CD14-positive monocyte (primary cell): ENCODE measurements at regions not wholly inside any gene's neighbourhood (a gene's known extent, or its start where the extent isn't known, plus 50 kb on each side); places are given as distances from the start of the nearest gene placed in this dataset.

ENCODE experiments used
- DNase-seq, 3 donors: peaks; one replicate each; pipeline ENCODE4 v3.0.0-alpha.2; 2011 to 2022
- H2AFZ ChIP-seq: 2 replicates; pipeline ENCODE4 v1.6.0; 2012; ENCODE audit warnings: mild to moderate bottlenecking, low read depth, low read length, inconsistent platforms; ENCODE audit not compliant: insufficient read depth, poor library complexity, severe bottlenecking
- H3K27ac ChIP-seq, 2 donors: 1 replicate in 1 of 2; 2 replicates in 1 of 2; pipeline ENCODE4 v1.5.1; 2012 to 2013; ENCODE audit warnings: low read length in 2 of 2, control low read depth in 1 of 2, inconsistent platforms in 1 of 2, low read depth in 1 of 2, mild to moderate bottlenecking in 1 of 2
- H3K27me3 ChIP-seq, 2 donors: one replicate each; pipeline versions ENCODE4 v1.6.0 to v1.6.1; 2011 to 2013; ENCODE audit warnings: low read length in 2 of 2; ENCODE audit not compliant: control insufficient read depth in 2 of 2, insufficient read depth in 2 of 2
- H3K36me3 ChIP-seq, 2 donors: replicated peaks in 1 of 2; 1 replicate in 1 of 2; 2 replicates in 1 of 2; pipeline versions ENCODE4 v1.5.1 to v1.6.1; 2012 to 2013; ENCODE audit warnings: low read length in 2 of 2, control low read depth in 1 of 2, inconsistent platforms in 1 of 2, mild to moderate bottlenecking in 1 of 2; ENCODE audit not compliant: insufficient read depth in 2 of 2, control insufficient read depth in 1 of 2
- H3K4me1 ChIP-seq, 2 donors: 1 replicate in 1 of 2; 2 replicates in 1 of 2; pipeline versions ENCODE4 v1.5.1 to v1.6.1; 2012 to 2013; ENCODE audit warnings: low read length in 2 of 2, control low read depth in 1 of 2, inconsistent platforms in 1 of 2, mild to moderate bottlenecking in 1 of 2, moderate library complexity in 1 of 2; ENCODE audit not compliant: insufficient read depth in 2 of 2, control insufficient read depth in 1 of 2
- H3K4me2 ChIP-seq: replicated peaks from 2 replicates; pipeline ENCODE3; 2012; ENCODE audit warnings: low read length, moderate library complexity, mild to moderate bottlenecking; ENCODE audit not compliant: poor library complexity, severe bottlenecking; ENCODE audit errors: extremely low read depth
- H3K4me3 ChIP-seq, 3 experiments: fragments of 200-600 bp in 1 of 3; sonication (generic) in 1 of 3; replicated peaks in 1 of 3; 1 replicate in 2 of 3; 2 replicates in 1 of 3; pipeline ENCODE4 v1.5.1; 2011 to 2013; ENCODE audit warnings: low read length in 3 of 3, mild to moderate bottlenecking in 3 of 3, control low read depth in 2 of 3, low read depth in 2 of 3, inconsistent platforms in 1 of 3, moderate library complexity in 1 of 3
- H3K79me2 ChIP-seq: 2 replicates; pipeline ENCODE4 v1.6.0; 2012; ENCODE audit warnings: mild to moderate bottlenecking, control low read depth, inconsistent platforms, low read length, moderate library complexity; ENCODE audit not compliant: insufficient read depth
- H3K9ac ChIP-seq: 2 replicates; pipeline ENCODE4 v1.6.0; 2017; ENCODE audit warnings: low read length, mild to moderate bottlenecking; ENCODE audit not compliant: insufficient read depth, poor library complexity, severe bottlenecking
- H3K9me3 ChIP-seq, 2 donors: replicated peaks in 1 of 2; 1 replicate in 1 of 2; 2 replicates in 1 of 2; pipeline versions ENCODE4 v1.5.1 to v1.6.1; 2012 to 2013; ENCODE audit warnings: low read length in 2 of 2, control low read depth in 1 of 2; ENCODE audit not compliant: control insufficient read depth in 1 of 2, insufficient read depth in 1 of 2
- H4K20me1 ChIP-seq: 2 replicates; pipeline ENCODE4 v1.6.0; 2012; ENCODE audit warnings: mild to moderate bottlenecking, low read length, control low read depth, moderate library complexity; ENCODE audit not compliant: insufficient read depth
- H3K27ac Mint-ChIP-seq, 7 donors: one replicate each; pipeline ENCODE4 v1.8.0; 2020; ENCODE audit warnings: mild to moderate bottlenecking in 7 of 7, mixed read lengths in 7 of 7, moderate library complexity in 6 of 7, inconsistent platforms in 2 of 7
- H3K27me3 Mint-ChIP-seq, 3 donors: one replicate each; pipeline ENCODE4 v1.8.0; 2021 to 2022; ENCODE audit warnings: low read depth in 3 of 3, mild to moderate bottlenecking in 3 of 3, mixed read lengths in 3 of 3, moderate library complexity in 3 of 3, inconsistent platforms in 1 of 3
- H3K36me3 Mint-ChIP-seq, 2 donors: one replicate each; pipeline ENCODE4 v1.8.0; 2020; ENCODE audit warnings: mixed read lengths in 2 of 2, inconsistent platforms in 1 of 2, mild to moderate bottlenecking in 1 of 2
- H3K4me1 Mint-ChIP-seq: one replicate; pipeline ENCODE4 v1.8.0; 2020; ENCODE audit warnings: mild to moderate bottlenecking, mixed read lengths
- H3K4me3 Mint-ChIP-seq, 2 donors: one replicate each; pipeline ENCODE4 v1.8.0; 2020; ENCODE audit warnings: mild to moderate bottlenecking in 2 of 2, mixed read lengths in 2 of 2, moderate library complexity in 1 of 2
- H3K9me3 Mint-ChIP-seq, 7 donors: one replicate each; pipeline ENCODE4 v1.8.0; 2020 to 2022; ENCODE audit warnings: mixed read lengths in 7 of 7, mild to moderate bottlenecking in 6 of 7, moderate library complexity in 6 of 7, inconsistent platforms in 2 of 7
- WGBS: methylation state at CpG from one replicate; pipeline ENCODE4 v1.1.5; 2013; ENCODE audit warnings: missing lambda C conversion rate; ENCODE audit not compliant: insufficient coverage; 5-methylcytosine and 5-hydroxymethylcytosine counted together
- intact Hi-C, 2 donors: fragments of 100-400 bp; cut with micrococcal nuclease; formaldehyde crosslinking; loops; one replicate each; pipeline versions ENCODE4 v1.15.0 to v1.15.1; 2023
- TF ChIP-seq, protein P1 (sequence below): fragments of 200-600 bp; IDR thresholded peaks from one replicate; pipeline ENCODE4 v1.8.0; 2022; ENCODE audit warnings: antibody characterized with exemption, mild to moderate bottlenecking

- no peaks in the 10 kb centered on the region for H3K36me3 Mint-ChIP-seq
These were observed 120.5 kb upstream of the NRBF2 start for GRCh38 chr10:63012623-63013022.

GRCh38 chr10:63010203-63010602 is 122.9 kb upstream of the NRBF2 start:
- TF ChIP-seq, protein P1, sequence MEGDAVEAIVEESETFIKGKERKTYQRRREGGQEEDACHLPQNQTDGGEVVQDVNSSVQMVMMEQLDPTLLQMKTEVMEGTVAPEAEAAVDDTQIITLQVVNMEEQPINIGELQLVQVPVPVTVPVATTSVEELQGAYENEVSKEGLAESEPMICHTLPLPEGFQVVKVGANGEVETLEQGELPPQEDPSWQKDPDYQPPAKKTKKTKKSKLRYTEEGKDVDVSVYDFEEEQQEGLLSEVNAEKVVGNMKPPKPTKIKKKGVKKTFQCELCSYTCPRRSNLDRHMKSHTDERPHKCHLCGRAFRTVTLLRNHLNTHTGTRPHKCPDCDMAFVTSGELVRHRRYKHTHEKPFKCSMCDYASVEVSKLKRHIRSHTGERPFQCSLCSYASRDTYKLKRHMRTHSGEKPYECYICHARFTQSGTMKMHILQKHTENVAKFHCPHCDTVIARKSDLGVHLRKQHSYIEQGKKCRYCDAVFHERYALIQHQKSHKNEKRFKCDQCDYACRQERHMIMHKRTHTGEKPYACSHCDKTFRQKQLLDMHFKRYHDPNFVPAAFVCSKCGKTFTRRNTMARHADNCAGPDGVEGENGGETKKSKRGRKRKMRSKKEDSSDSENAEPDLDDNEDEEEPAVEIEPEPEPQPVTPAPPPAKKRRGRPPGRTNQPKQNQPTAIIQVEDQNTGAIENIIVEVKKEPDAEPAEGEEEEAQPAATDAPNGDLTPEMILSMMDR, result no peak
- Mint-ChIP-seq H3K27ac (no peak overlapping the region), H3K9me3 (peaks cover 0 to under 1% (median 0%) of the 10 kb centered on the region in 7 donors), H3K4me1 (no peaks in the 10 kb centered on the region), H3K36me3 (no peaks in the 10 kb centered on the region), H3K4me3 (no peak overlapping the region), H3K27me3 (peaks cover 10 to 18% (median 17%) of the 10 kb centered on the region in 3 donors)
- Histone ChIP-seq H3K4me3 (no peak overlapping the region), H3K36me3 (no peaks in the 10 kb centered on the region), H3K9ac (no peak overlapping the region), H3K27ac (no peak overlapping the region), H3K27me3 (peaks cover 3 to 5% of the 10 kb centered on the region in 2 donors), H3K9me3 (no peaks in the 10 kb centered on the region), H3K4me2 (no peak overlapping the region), H3K4me1 (no peaks in the 10 kb centered on the region), H3K79me2 (no peaks in the 10 kb centered on the region), H4K20me1 (no peaks in the 10 kb centered on the region), H2AFZ (no peak overlapping the region)
- WGBS, result no CpG with 5 or more reads among the region's 1 CpG
- DNase-seq, result no peak
- intact Hi-C loops, result no loop called here

More at GRCh38 chr10:63012623-63013022, 120.5 kb upstream of the NRBF2 start:
- H3K27me3 Mint-ChIP-seq, result peaks cover 9 to 16% (median 12%) of the 10 kb centered on the region in 3 donors
- Histone ChIP-seq H3K4me3 (no peak overlapping the region), H3K36me3 (no peaks in the 10 kb centered on the region), H3K4me1 (no peaks in the 10 kb centered on the region), H3K9ac (no peak overlapping the region), H2AFZ (no peak overlapping the region), H3K27me3 (peaks cover 0 to 7% of the 10 kb centered on the region in 2 donors), H3K79me2 (no peaks in the 10 kb centered on the region), H3K4me2 (no peak overlapping the region), H3K27ac (no peak overlapping the region), H3K9me3 (no peaks in the 10 kb centered on the region), H4K20me1 (no peaks in the 10 kb centered on the region)
- H3K9me3 Mint-ChIP-seq, result peaks cover 0 to 4% (median 0%) of the 10 kb centered on the region in 7 donors
- H3K27ac Mint-ChIP-seq, result no peak overlapping the region
- intact Hi-C loops, result no loop called here
- DNase-seq, result no peak
- TF ChIP-seq, protein P1, result no peak
- no peak overlapping the region for H3K4me3 Mint-ChIP-seq
- H3K4me1 Mint-ChIP-seq, result no peaks in the 10 kb centered on the region
